ENCODE measurements at regions not wholly inside any gene's neighbourhood (a gene's known extent, or its start where the extent isn't known, plus 50 kb on each side); places are given as distances from the start of the nearest gene placed in this dataset.

GRCh38 chr1:70874818-70875217 lies 172.8 kb downstream of the PTGER3 start:
- H3K9me3 ChIP-seq = no peaks in the 10 kb centered on the region

GRCh38 chr1:70877343-70877742 lies 170.3 kb downstream of the PTGER3 start:
- TF ChIP-seq CTCF (IDR thresholded peaks at IDR 0.05) = no peak
- no peak for TF ChIP-seq POLR2A (IDR thresholded peaks at IDR 0.05)
- no peak for TF ChIP-seq POLR2AphosphoS5 (IDR thresholded peaks at IDR 0.05)
- no peak for TF ChIP-seq EP300 (IDR thresholded peaks at IDR 0.05; ENCODE audit: low read depth)
- Histone ChIP-seq H3K27ac (no peak overlapping the region), H3K9me3 (no peaks in the 10 kb centered on the region), H3K36me3 (no peaks in the 10 kb centered on the region), H3K4me3 (no peak overlapping the region), H3K27me3 (no peaks in the 10 kb centered on the region), H3K4me1 (no peaks in the 10 kb centered on the region)
- DNase-seq = no peak
- in situ Hi-C loops (cut with MboI; ENCODE audit: low pct_ligation_motif_present in 1 of 4, low pct_unique_long_range_greater_than_20kb in 1 of 4, low sequenced_read_pairs in 3 of 4) = no loop called here
- WGBS, 2 donors (ENCODE audit: low coverage in 1 of 2) = 85 to 87% methylated on average over 3 of the region's 3 CpGs
- intact Hi-C loops (cut with DNase I; ENCODE audit: low total_unique reads) = no loop called here

More at GRCh38 chr1:70874818-70875217, 172.8 kb downstream of the PTGER3 start:
- H3K4me1 ChIP-seq = no peaks in the 10 kb centered on the region
- intact Hi-C loops (cut with DNase I; ENCODE audit: low total_unique reads) = no loop called here
- 84 to 100% methylated on average over 1 of the region's 1 CpG for WGBS, 2 donors (ENCODE audit: low coverage in 1 of 2)
- DNase-seq = no peak
- H3K4me3 ChIP-seq = no peak overlapping the region
- no peak overlapping the region for H3K27ac ChIP-seq
- H3K27me3 ChIP-seq = no peaks in the 10 kb centered on the region
- no peaks in the 10 kb centered on the region for H3K36me3 ChIP-seq
- in situ Hi-C loops (cut with MboI; ENCODE audit: low pct_ligation_motif_present in 1 of 4, low pct_unique_long_range_greater_than_20kb in 1 of 4, low sequenced_read_pairs in 3 of 4) = no loop called here
- TF ChIP-seq CTCF (IDR thresholded peaks at IDR 0.05) (no peak), POLR2AphosphoS5 (IDR thresholded peaks at IDR 0.05) (no peak), EP300 (IDR thresholded peaks at IDR 0.05; ENCODE audit: low read depth) (no peak), POLR2A (IDR thresholded peaks at IDR 0.05) (no peak)

GRCh38 chr1:70887936-70888335 lies 159.7 kb downstream of the PTGER3 start:
- Histone ChIP-seq H3K27ac (no peak overlapping the region), H3K4me1 (no peaks in the 10 kb centered on the region), H3K4me3 (no peak overlapping the region), H3K36me3 (no peaks in the 10 kb centered on the region), H3K27me3 (no peaks in the 10 kb centered on the region), H3K9me3 (no peaks in the 10 kb centered on the region)
- no peak for DNase-seq
- intact Hi-C loops (cut with DNase I; ENCODE audit: low total_unique reads) (no loop called here), in situ Hi-C loops (cut with MboI; ENCODE audit: low pct_ligation_motif_present in 1 of 4, low pct_unique_long_range_greater_than_20kb in 1 of 4, low sequenced_read_pairs in 3 of 4) (no loop called here)
- 27 to 32% methylated on average over 3 of the region's 3 CpGs for WGBS, 2 donors (ENCODE audit: low coverage in 1 of 2)
- TF ChIP-seq POLR2A (IDR thresholded peaks at IDR 0.05) (no peak), POLR2AphosphoS5 (IDR thresholded peaks at IDR 0.05) (no peak), EP300 (IDR thresholded peaks at IDR 0.05; ENCODE audit: low read depth) (no peak), CTCF (IDR thresholded peaks at IDR 0.05) (no peak)

GRCh38 chr1:70888722-70889121 lies 158.9 kb downstream of the PTGER3 start:
- Histone ChIP-seq H3K36me3 (no peaks in the 10 kb centered on the region), H3K4me1 (no peaks in the 10 kb centered on the region), H3K27ac (no peak overlapping the region), H3K9me3 (no peaks in the 10 kb centered on the region), H3K4me3 (no peak overlapping the region), H3K27me3 (no peaks in the 10 kb centered on the region)
- 70 to 74% methylated on average over 3 to 4 of the region's 4 CpGs for WGBS, 2 donors (ENCODE audit: low coverage in 1 of 2)
- in situ Hi-C loops (cut with MboI; ENCODE audit: low pct_ligation_motif_present in 1 of 4, low pct_unique_long_range_greater_than_20kb in 1 of 4, low sequenced_read_pairs in 3 of 4) (no loop called here), intact Hi-C loops (cut with DNase I; ENCODE audit: low total_unique reads) (no loop called here)
- DNase-seq = no peak
- no peak for TF ChIP-seq POLR2A (IDR thresholded peaks at IDR 0.05)
- no peak for TF ChIP-seq CTCF (IDR thresholded peaks at IDR 0.05)
- no peak for TF ChIP-seq POLR2AphosphoS5 (IDR thresholded peaks at IDR 0.05)
- TF ChIP-seq EP300 (IDR thresholded peaks at IDR 0.05; ENCODE audit: low read depth) = no peak
